Prostate gland (tissue), 2 donors: ENCODE measurements at regions not wholly inside any gene's neighbourhood (a gene's known extent, or its start where the extent isn't known, plus 50 kb on each side); places are given as distances from the start of the nearest gene placed in this dataset.

Source experiments
- DNase-seq: peaks from one replicate; pipeline ENCODE4 v3.0.0-alpha.2; 2019; ENCODE audit warnings: low spot score
- H3K27ac ChIP-seq, 2 donors: fragments of 200-600 bp; sonication (generic); 2 replicates each; pipeline ENCODE4 v1.5.1; 2017 to 2019
- H3K27me3 ChIP-seq: fragments of 200-600 bp; sonication (generic); replicated peaks from 2 replicates; pipeline ENCODE4 v1.5.1; 2019; ENCODE audit not compliant: insufficient read depth
- H3K36me3 ChIP-seq, 2 donors: fragments of 200-600 bp; sonication (generic); 1 replicate in 1 of 2; 2 replicates in 1 of 2; pipeline versions ENCODE4 v1.5.1 to v1.8.1; 2017 to 2019
- H3K4me1 ChIP-seq: fragments of 200-600 bp; sonication (generic); replicated peaks from 2 replicates; pipeline ENCODE4 v1.5.1; 2019
- H3K4me3 ChIP-seq, 2 donors: fragments of 200-600 bp; sonication (generic); 2 replicates each; pipeline ENCODE4 v1.5.1; 2017 to 2019
- H3K9me3 ChIP-seq: fragments of 200-600 bp; sonication (generic); 2 replicates; pipeline ENCODE4 v1.5.1; 2017
- CTCF ChIP-seq, 4 experiments: fragments of 200-600 bp in 2 of 4; fragments of 450-650 bp in 2 of 4; sonication (generic) in 2 of 4; IDR thresholded peaks; 1 replicate in 3 of 4; 2 replicates in 1 of 4; pipeline ENCODE4 v1.5.1; 2016 to 2019; ENCODE audit warnings: antibody characterized with exemption in 4 of 4, mild to moderate bottlenecking in 2 of 4, moderate library complexity in 2 of 4
- POLR2A ChIP-seq: fragments of 450-650 bp; IDR thresholded peaks from one replicate; pipeline ENCODE4 v1.6.1; 2016; ENCODE audit warnings: antibody characterized with exemption, mild to moderate bottlenecking
- POLR2AphosphoS5 ChIP-seq: sonication (generic); formaldehyde crosslinking; IDR thresholded peaks from one replicate; pipeline ENCODE4 v1.6.1; 2017; ENCODE audit warnings: antibody characterized with exemption
- WGBS: methylation state at CpG from one replicate; pipeline ENCODE4 v1.1.5; 2018; 5-methylcytosine and 5-hydroxymethylcytosine counted together
- intact Hi-C: fragments of 100-400 bp; cut with DNase I; formaldehyde crosslinking; loops from one replicate; pipeline ENCODE4 v1.14.2; 2022

GRCh38 chr2:195537811-195538210, 119.2 kb upstream of the SLC39A10 start:
- intact Hi-C loops = no loop called here
- Histone ChIP-seq H3K4me3 (no peak overlapping the region), H3K27me3 (no peaks in the 10 kb centered on the region), H3K4me1 (no peaks in the 10 kb centered on the region), H3K9me3 (no peaks in the 10 kb centered on the region), H3K27ac (no peak overlapping the region), H3K36me3 (no peaks in the 10 kb centered on the region)
- DNase-seq = no peak
- 93% methylated on average over 3 of the region's 3 CpGs for WGBS
- TF ChIP-seq CTCF (IDR thresholded peaks at IDR 0.05) = no peak
- no peak for TF ChIP-seq POLR2AphosphoS5
- TF ChIP-seq POLR2A = no peak

- no peaks in the 10 kb centered on the region for H3K27me3 ChIP-seq
- no peaks in the 10 kb centered on the region for H3K4me1 ChIP-seq
- H3K4me3 ChIP-seq = no peak overlapping the region
- DNase-seq = no peak
- WGBS = 40% methylated on average over 2 of the region's 2 CpGs
- no peaks in the 10 kb centered on the region for H3K9me3 ChIP-seq
- no peak overlapping the region for H3K27ac ChIP-seq
- no peak for TF ChIP-seq CTCF (IDR thresholded peaks at IDR 0.05)
- TF ChIP-seq POLR2A = no peak
- no peak for TF ChIP-seq POLR2AphosphoS5
- intact Hi-C loops = no loop called here
- no peaks in the 10 kb centered on the region for H3K36me3 ChIP-seq
Measured at GRCh38 chr2:195536906-195537305, 120.1 kb upstream of the SLC39A10 start.

- TF ChIP-seq CTCF (IDR thresholded peaks at IDR 0.05) = no peak
- TF ChIP-seq POLR2AphosphoS5 = no peak
- TF ChIP-seq POLR2A = no peak
- H3K27me3 ChIP-seq = no peaks in the 10 kb centered on the region
- no peak overlapping the region for H3K27ac ChIP-seq
- DNase-seq = no peak
- H3K4me3 ChIP-seq = no peak overlapping the region
- H3K4me1 ChIP-seq = no peaks in the 10 kb centered on the region
- H3K36me3 ChIP-seq = no peaks in the 10 kb centered on the region
- WGBS = 88% methylated on average over 7 of the region's 7 CpGs
- no peaks in the 10 kb centered on the region for H3K9me3 ChIP-seq
- intact Hi-C loops = no loop called here
Measured at GRCh38 chr2:195535911-195536522, 121.0 kb upstream of the SLC39A10 start.

DNA sequence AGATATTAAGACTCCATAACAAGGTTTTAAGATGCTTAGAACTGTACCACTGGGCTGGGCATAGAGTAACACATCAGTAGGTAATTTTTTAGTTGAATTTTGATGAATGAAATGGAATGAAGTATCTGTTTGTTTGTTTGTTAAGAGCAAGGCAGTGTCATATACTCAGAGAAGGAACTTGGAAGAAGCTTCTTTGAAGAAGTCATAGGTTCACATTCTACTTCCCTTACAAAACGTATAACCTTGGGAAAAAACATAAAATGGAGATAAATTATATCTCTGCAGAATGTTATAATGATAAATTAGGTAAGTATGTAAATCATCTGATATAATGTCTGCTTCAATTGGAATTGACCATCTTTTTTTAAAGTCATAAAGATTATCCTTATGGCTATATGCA, 122.1 kb upstream of the SLC39A10 start:
- no peak for DNase-seq
- H3K9me3 ChIP-seq = no peaks in the 10 kb centered on the region
- WGBS = 88% methylated on average over 1 of the region's 1 CpG
- intact Hi-C loops = no loop called here
- H3K36me3 ChIP-seq = no peaks in the 10 kb centered on the region
- no peaks in the 10 kb centered on the region for H3K4me1 ChIP-seq
- H3K27ac ChIP-seq = no peak overlapping the region
- no peaks in the 10 kb centered on the region for H3K27me3 ChIP-seq
- H3K4me3 ChIP-seq = no peak overlapping the region
- no peak for TF ChIP-seq CTCF (IDR thresholded peaks at IDR 0.05)
- TF ChIP-seq POLR2AphosphoS5 = no peak
- TF ChIP-seq POLR2A = no peak
